Nephron progenitor cell (in vitro differentiated cells): ENCODE measurements at regions not wholly inside any gene's neighbourhood (a gene's known extent, or its start where the extent isn't known, plus 50 kb on each side); places are given as distances from the start of the nearest gene placed in this dataset.

ENCODE experiments used
- DNase-seq: peaks from one replicate; pipeline ENCODE4 v3.0.0; 2021
- H3K27ac Mint-ChIP-seq: 2 replicates; pipeline ENCODE4 v1.8.0; 2021; ENCODE audit warnings: mild to moderate bottlenecking, moderate library complexity, mixed read lengths
- H3K27me3 Mint-ChIP-seq: 2 replicates; pipeline ENCODE4 v1.8.0; 2021; ENCODE audit warnings: mild to moderate bottlenecking, low read depth, mixed read lengths; ENCODE audit not compliant: poor library complexity
- H3K36me3 Mint-ChIP-seq: 2 replicates; pipeline ENCODE4 v1.8.0; 2021; ENCODE audit warnings: low read depth, mixed read lengths
- H3K4me1 Mint-ChIP-seq: 2 replicates; pipeline ENCODE4 v1.8.0; 2021; ENCODE audit warnings: mixed read lengths
- H3K4me3 Mint-ChIP-seq: 2 replicates; pipeline ENCODE4 v1.8.0; 2021; ENCODE audit warnings: mild to moderate bottlenecking, moderate library complexity, mixed read lengths
- H3K9me3 Mint-ChIP-seq: 2 replicates; pipeline ENCODE4 v1.8.0; 2021; ENCODE audit warnings: mild to moderate bottlenecking, moderate library complexity, mixed read lengths
- CTCF ChIP-seq: fragments of 200-600 bp; sonication (generic); IDR thresholded peaks from 2 replicates; pipeline ENCODE4 v1.5.0; 2021; ENCODE audit warnings: antibody characterized with exemption

- H3K27ac Mint-ChIP-seq = no peak overlapping the region
Observed at GRCh38 chr11:12315024-12315423, 62.3 kb upstream of the PARVA start.

GRCh38 chr11:12316432-12316831, 60.9 kb upstream of the PARVA start:
- Mint-ChIP-seq H3K4me1 (peaks cover 33% of the 10 kb centered on the region), H3K27me3 (no peaks in the 10 kb centered on the region), H3K36me3 (peaks cover 17% of the 10 kb centered on the region), H3K9me3 (peaks cover 36% of the 10 kb centered on the region), H3K4me3 (no peak overlapping the region), H3K27ac (no peak overlapping the region)
- TF ChIP-seq CTCF = no peak
- DNase-seq = no peak

More at GRCh38 chr11:12315024-12315423, 62.3 kb upstream of the PARVA start:
- peaks cover 19% of the 10 kb centered on the region for H3K4me1 Mint-ChIP-seq
- peaks cover 36% of the 10 kb centered on the region for H3K9me3 Mint-ChIP-seq
- H3K36me3 Mint-ChIP-seq = peaks cover 17% of the 10 kb centered on the region
- H3K4me3 Mint-ChIP-seq = no peak overlapping the region
- no peak for DNase-seq
- no peak for TF ChIP-seq CTCF
- H3K27me3 Mint-ChIP-seq = peaks cover 3% of the 10 kb centered on the region

DNA sequence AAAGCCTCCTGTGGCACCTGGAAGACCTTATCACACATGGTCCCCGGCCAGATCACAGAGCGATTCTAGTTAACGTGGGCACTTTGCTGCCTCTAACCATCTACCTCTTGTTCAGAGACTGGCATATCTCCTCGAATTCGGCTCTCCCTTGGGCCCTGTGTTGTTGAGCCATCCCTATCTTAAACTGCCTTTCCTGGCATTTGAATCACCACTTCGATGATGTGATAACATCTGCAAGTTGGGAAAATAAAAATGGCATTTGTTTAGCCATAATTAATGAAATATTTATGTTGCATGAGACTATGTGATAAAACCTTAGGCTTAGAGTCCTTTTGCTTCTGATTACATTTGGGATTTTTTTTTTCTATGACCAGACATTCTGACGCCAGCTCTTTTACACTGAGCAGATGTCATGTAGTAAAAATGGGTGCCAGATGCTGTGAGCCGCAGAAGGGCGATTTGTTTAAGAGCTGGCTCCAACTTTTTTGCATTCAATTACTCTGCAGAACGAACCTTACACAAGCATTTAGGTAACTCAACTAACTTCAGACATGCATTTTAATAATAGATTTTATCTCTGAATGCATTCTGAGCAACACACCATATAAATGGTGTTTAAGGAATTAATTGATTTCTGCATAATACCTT, 58.5 kb upstream of the PARVA start:
- H3K9me3 Mint-ChIP-seq = peaks cover 28% of the 10 kb centered on the region
- DNase-seq = no peak
- no peak overlapping the region for H3K27ac Mint-ChIP-seq
- no peak overlapping the region for H3K4me3 Mint-ChIP-seq
- peaks cover 3% of the 10 kb centered on the region for H3K27me3 Mint-ChIP-seq
- no peak for TF ChIP-seq CTCF
- peaks cover 17% of the 10 kb centered on the region for H3K36me3 Mint-ChIP-seq
- peaks cover 36% of the 10 kb centered on the region for H3K4me1 Mint-ChIP-seq

- peaks cover 28% of the 10 kb centered on the region for H3K9me3 Mint-ChIP-seq
- peaks cover 4% of the 10 kb centered on the region for H3K27me3 Mint-ChIP-seq
- H3K27ac Mint-ChIP-seq = peak overlapping the region; percentile 84
- H3K4me3 Mint-ChIP-seq = peak overlapping the region; percentile 29
- peaks cover 17% of the 10 kb centered on the region for H3K36me3 Mint-ChIP-seq
- no peak for DNase-seq
- H3K4me1 Mint-ChIP-seq = peaks cover 36% of the 10 kb centered on the region
- TF ChIP-seq CTCF = no peak
Observed at GRCh38 chr11:12319461-12319951, 57.9 kb upstream of the PARVA start.

DNA sequence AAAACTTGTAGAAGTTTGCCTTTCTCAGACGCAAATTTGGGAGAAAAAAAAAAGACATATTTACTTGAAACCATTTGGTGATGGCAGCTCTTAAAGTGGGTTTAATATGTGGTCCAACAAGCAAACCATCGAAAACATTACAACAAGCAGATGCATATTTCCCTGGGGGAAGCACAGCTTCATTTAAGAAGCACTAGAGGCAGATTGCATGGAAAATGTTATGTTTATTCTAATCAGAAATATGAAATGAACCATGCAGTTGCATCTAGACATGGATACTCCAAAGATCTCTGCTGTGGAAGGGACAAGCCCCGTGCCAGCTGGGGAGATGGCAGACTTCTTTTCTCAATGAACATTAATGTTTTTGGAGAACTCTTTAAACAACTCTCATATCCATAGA, 57.4 kb upstream of the PARVA start:
- H3K9me3 Mint-ChIP-seq = peaks cover 24% of the 10 kb centered on the region
- peaks cover 36% of the 10 kb centered on the region for H3K4me1 Mint-ChIP-seq
- no peak for TF ChIP-seq CTCF
- DNase-seq = no peak
- peaks cover 15% of the 10 kb centered on the region for H3K36me3 Mint-ChIP-seq
- H3K27me3 Mint-ChIP-seq = peaks cover 4% of the 10 kb centered on the region
- no peak overlapping the region for H3K27ac Mint-ChIP-seq
- H3K4me3 Mint-ChIP-seq = peak overlapping the region; percentile 24
